ENCODE measurements at regions not wholly inside any gene's neighbourhood (a gene's known extent, or its start where the extent isn't known, plus 50 kb on each side); places are given as distances from the start of the nearest gene placed in this dataset.

- no peak overlapping the region for H3K4me3 ChIP-seq (ENCODE audit: low read depth, poor library complexity, severe bottlenecking)
- TF ChIP-seq, protein P1, sequence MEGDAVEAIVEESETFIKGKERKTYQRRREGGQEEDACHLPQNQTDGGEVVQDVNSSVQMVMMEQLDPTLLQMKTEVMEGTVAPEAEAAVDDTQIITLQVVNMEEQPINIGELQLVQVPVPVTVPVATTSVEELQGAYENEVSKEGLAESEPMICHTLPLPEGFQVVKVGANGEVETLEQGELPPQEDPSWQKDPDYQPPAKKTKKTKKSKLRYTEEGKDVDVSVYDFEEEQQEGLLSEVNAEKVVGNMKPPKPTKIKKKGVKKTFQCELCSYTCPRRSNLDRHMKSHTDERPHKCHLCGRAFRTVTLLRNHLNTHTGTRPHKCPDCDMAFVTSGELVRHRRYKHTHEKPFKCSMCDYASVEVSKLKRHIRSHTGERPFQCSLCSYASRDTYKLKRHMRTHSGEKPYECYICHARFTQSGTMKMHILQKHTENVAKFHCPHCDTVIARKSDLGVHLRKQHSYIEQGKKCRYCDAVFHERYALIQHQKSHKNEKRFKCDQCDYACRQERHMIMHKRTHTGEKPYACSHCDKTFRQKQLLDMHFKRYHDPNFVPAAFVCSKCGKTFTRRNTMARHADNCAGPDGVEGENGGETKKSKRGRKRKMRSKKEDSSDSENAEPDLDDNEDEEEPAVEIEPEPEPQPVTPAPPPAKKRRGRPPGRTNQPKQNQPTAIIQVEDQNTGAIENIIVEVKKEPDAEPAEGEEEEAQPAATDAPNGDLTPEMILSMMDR (IDR thresholded peaks at IDR 0.05), result no peak
- TF ChIP-seq POLR2A (IDR thresholded peaks at IDR 0.05), result no peak
- no peak for DNase-seq (ENCODE audit: low spot score in 2 of 2)
- intact Hi-C loops (cut with DNase I; ENCODE audit: low total_unique reads), result no loop called here
- 34 to 42% methylated on average over 4 of the region's 4 CpGs for WGBS, 2 donors
Measured at GRCh38 chr5:121350181-121350930, 501.3 kb upstream of the FTMT start.

- no peak overlapping the region for H3K4me3 ChIP-seq (ENCODE audit: low read depth, poor library complexity, severe bottlenecking)
- DNase-seq (ENCODE audit: low spot score in 2 of 2), result no peak
- intact Hi-C loops (cut with DNase I; ENCODE audit: low total_unique reads), result no loop called here
- 62 to 65% methylated on average over 3 of the region's 3 CpGs for WGBS, 2 donors
- TF ChIP-seq POLR2A (IDR thresholded peaks at IDR 0.05), result no peak
- TF ChIP-seq, protein P1 (IDR thresholded peaks at IDR 0.05), result no peak
Measured at GRCh38 chr5:121366515-121366914, 485.2 kb upstream of the FTMT start.

DNA sequence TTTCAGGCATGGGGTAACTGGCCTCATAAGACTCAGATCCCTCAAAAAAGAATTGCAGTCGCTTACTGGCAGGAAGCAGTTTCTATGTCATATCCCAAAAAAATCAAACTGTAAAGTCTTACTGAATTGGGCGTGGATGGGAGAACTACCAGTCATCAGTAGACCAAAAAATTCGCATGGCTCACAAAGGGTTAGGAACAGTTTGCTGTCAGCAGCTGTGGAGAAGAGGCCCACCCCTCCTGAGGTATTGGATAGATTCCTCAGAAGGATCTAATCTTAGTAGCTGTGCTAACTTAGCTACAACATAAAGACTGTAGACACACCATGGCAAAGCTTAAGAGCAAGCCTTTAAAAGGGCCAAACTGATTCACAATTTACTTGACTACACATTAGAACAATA is 478.3 kb upstream of the FTMT start:
- DNase-seq (ENCODE audit: low spot score in 2 of 2), result no peak
- no peak overlapping the region for H3K4me3 ChIP-seq (ENCODE audit: low read depth, poor library complexity, severe bottlenecking)
- 62 to 86% methylated on average over 3 of the region's 3 CpGs for WGBS, 2 donors
- intact Hi-C loops (cut with DNase I; ENCODE audit: low total_unique reads), result no loop called here
- TF ChIP-seq, protein P1 (IDR thresholded peaks at IDR 0.05), result no peak
- TF ChIP-seq POLR2A (IDR thresholded peaks at IDR 0.05), result no peak

DNA sequence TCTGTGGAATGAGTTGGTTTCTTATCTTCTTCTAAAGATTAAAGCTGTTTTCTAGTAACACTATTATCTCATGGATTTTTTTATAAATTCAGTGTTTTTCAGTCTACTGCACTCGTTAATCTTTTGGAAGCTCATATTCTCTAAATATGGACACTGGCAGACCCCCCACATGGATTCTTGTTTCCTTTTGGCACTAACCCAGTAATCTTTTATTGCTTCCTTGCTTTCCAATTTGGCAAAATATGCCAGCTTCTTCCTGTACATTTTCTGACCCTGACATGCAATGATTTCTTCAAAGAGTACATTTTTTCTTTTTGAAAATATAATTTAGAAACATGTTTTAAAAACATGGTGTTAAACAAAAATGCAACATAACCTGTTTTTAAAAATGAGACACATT is 474.2 kb upstream of the FTMT start:
- TF ChIP-seq POLR2A (IDR thresholded peaks at IDR 0.05), result no peak
- TF ChIP-seq, protein P1 (IDR thresholded peaks at IDR 0.05), result no peak
- intact Hi-C loops (cut with DNase I; ENCODE audit: low total_unique reads), result no loop called here
- 9 to 10% methylated on average over 1 of the region's 1 CpG for WGBS, 2 donors
- DNase-seq (ENCODE audit: low spot score in 2 of 2), result no peak
- H3K4me3 ChIP-seq (ENCODE audit: low read depth, poor library complexity, severe bottlenecking), result no peak overlapping the region

DNA sequence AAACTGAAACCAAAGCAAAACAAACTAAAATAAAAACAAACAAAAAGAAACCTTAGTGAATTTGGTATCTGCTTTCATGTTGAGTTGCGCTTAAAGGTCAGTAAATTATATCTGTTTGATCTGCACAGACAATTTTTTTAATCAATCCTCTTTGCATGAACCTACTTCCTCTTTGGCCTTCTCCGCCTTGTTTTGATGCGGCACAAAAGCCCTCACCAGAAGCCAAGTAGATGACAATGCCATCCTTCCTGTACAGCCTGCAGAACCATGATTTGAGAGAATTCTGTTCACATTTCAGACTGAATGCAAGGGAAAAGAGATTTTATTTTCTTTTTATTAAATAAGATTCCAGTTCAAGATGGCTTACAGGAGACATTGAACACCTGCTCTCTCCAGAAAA is 473.6 kb upstream of the FTMT start:
- 36 to 39% methylated on average over 3 of the region's 3 CpGs for WGBS, 2 donors
- no peak for DNase-seq (ENCODE audit: low spot score in 2 of 2)
- intact Hi-C loops (cut with DNase I; ENCODE audit: low total_unique reads), result no loop called here
- no peak overlapping the region for H3K4me3 ChIP-seq (ENCODE audit: low read depth, poor library complexity, severe bottlenecking)
- TF ChIP-seq, protein P1 (IDR thresholded peaks at IDR 0.05), result no peak
- no peak for TF ChIP-seq POLR2A (IDR thresholded peaks at IDR 0.05)

Measured in lower leg skin (tissue), 4 donors.